HepG2 (cell line): ENCODE measurements at regions not wholly inside any gene's neighbourhood (a gene's known extent, or its start where the extent isn't known, plus 50 kb on each side); places are given as distances from the start of the nearest gene placed in this dataset.
A peak's percentile ranks its signal among the peaks of the same experiment; 100 is the strongest.

Source experiments
- CEBPB ChIP-seq: IDR thresholded peaks from 2 replicates; pipeline ENCODE4 v1.6.1; 2011; ENCODE audit warnings: low read depth, low read length, improper control_type of control experiment, borderline replicate concordance
- CEBPZ ChIP-seq: IDR thresholded peaks from 2 replicates; pipeline ENCODE4 v1.6.1; 2012; ENCODE audit warnings: low read length, improper control_type of control experiment
- GABPA ChIP-seq, 2 experiments: IDR thresholded peaks; 2 replicates each; pipeline ENCODE4 v1.6.1; 2011 to 2016; ENCODE audit warnings: low read depth in 2 of 2, low read length in 1 of 2, missing biosample characterization in 1 of 2, missing genetic modification characterization in 1 of 2
- GATAD1 ChIP-seq: IDR thresholded peaks from 2 replicates; pipeline ENCODE4 v1.6.1; 2016; ENCODE audit warnings: missing genetic modification reagents, missing compliant biosample characterization
- GRHL1 ChIP-seq: sonication (generic); formaldehyde crosslinking; conservative IDR thresholded peaks from 2 replicates; pipeline ENCODE4 v1.8.0; 2022; ENCODE audit warnings: missing genetic modification reagents
- KDM3A ChIP-seq: IDR thresholded peaks from 2 replicates; pipeline ENCODE4 v1.6.1; 2018; ENCODE audit warnings: low read depth, missing compliant biosample characterization
- NFKB2 ChIP-seq: sonication (generic); formaldehyde crosslinking; IDR thresholded peaks from 2 replicates; pipeline ENCODE4 v1.4.0; 2020; ENCODE audit warnings: missing genetic modification reagents, borderline replicate concordance
- PAWR ChIP-seq: sonication (generic); formaldehyde crosslinking; IDR thresholded peaks from 2 replicates; pipeline ENCODE4 v1.4.0; 2020; ENCODE audit warnings: missing genetic modification reagents, mild to moderate bottlenecking, borderline replicate concordance
- TFAP4 ChIP-seq: sonication (generic); IDR thresholded peaks from 2 replicates; pipeline ENCODE4 v1.6.1; 2016; ENCODE audit warnings: low read depth, borderline replicate concordance
- XRCC5 ChIP-seq: fragments of 200-400 bp; formaldehyde crosslinking; optimal IDR thresholded peaks from 2 replicates; pipeline ENCODE3; 2017; ENCODE audit warnings: mild to moderate bottlenecking, low read length
- ZBTB39 ChIP-seq: sonication (generic); formaldehyde crosslinking; IDR thresholded peaks from 2 replicates; pipeline ENCODE4 v1.5.0; 2020; ENCODE audit warnings: missing genetic modification reagents
- ZFX ChIP-seq: sonication (generic); formaldehyde crosslinking; IDR thresholded peaks from 2 replicates; pipeline ENCODE4 v1.4.0; 2020; ENCODE audit warnings: mild to moderate bottlenecking, low read depth, missing genetic modification reagents, moderate library complexity
- ZNF160 ChIP-seq: sonication (generic); formaldehyde crosslinking; IDR thresholded peaks from 2 replicates; pipeline ENCODE4 v1.8.0; 2022; ENCODE audit warnings: mild to moderate bottlenecking, inconsistent platforms, missing genetic modification reagents
- ZNF331 ChIP-seq: sonication (generic); formaldehyde crosslinking; IDR thresholded peaks from 2 replicates; pipeline ENCODE4 v1.4.0; 2020; ENCODE audit warnings: missing genetic modification reagents
- ZNF446 ChIP-seq: sonication (generic); formaldehyde crosslinking; IDR thresholded peaks from 2 replicates; pipeline ENCODE4 v1.5.0; 2020; ENCODE audit warnings: mild to moderate bottlenecking, missing genetic modification reagents
- ZNF558 ChIP-seq: sonication (generic); formaldehyde crosslinking; IDR thresholded peaks from 2 replicates; pipeline ENCODE4 v1.9.0; 2022; ENCODE audit warnings: mild to moderate bottlenecking, missing genetic modification reagents, borderline replicate concordance
- ZNF570 ChIP-seq: sonication (generic); formaldehyde crosslinking; IDR thresholded peaks from 2 replicates; pipeline ENCODE4 v1.4.0; 2020; ENCODE audit warnings: mild to moderate bottlenecking, missing genetic modification reagents, borderline replicate concordance
- ZSCAN20 ChIP-seq: sonication (generic); formaldehyde crosslinking; IDR thresholded peaks from 2 replicates; pipeline ENCODE4 v1.4.0; 2020; ENCODE audit warnings: missing genetic modification reagents, mild to moderate bottlenecking, borderline replicate concordance
- ZSCAN30 ChIP-seq: sonication (generic); formaldehyde crosslinking; IDR thresholded peaks from 2 replicates; pipeline ENCODE4 v1.5.0; 2020; ENCODE audit warnings: mild to moderate bottlenecking, missing genetic modification reagents

- TF ChIP-seq ZNF160 (CRISPR knock-in tag) (no peak), KDM3A (peak; percentile 95), GABPA (IDR thresholded peaks at IDR 0.05; ENCODE audit: low read depth, low read length) (no peak; the same call in none of the 2 replicates), GABPA (CRISPR knock-in tag; IDR thresholded peaks at IDR 0.05; ENCODE audit: low read depth) (peak; percentile 54), ZFX (CRISPR knock-in tag) (peak; percentile 71), ZNF558 (peak; percentile 66; the same call in 1 of the 2 replicates), XRCC5 (peak; percentile 94), ZNF446 (CRISPR knock-in tag) (no peak), ZBTB39 (CRISPR knock-in tag) (peak; percentile 89; the same call in 1 of the 2 replicates), ZSCAN30 (CRISPR knock-in tag) (no peak), CEBPB (no peak), ZNF570 (CRISPR knock-in tag) (no peak), ZSCAN20 (CRISPR knock-in tag) (no peak), ZNF331 (CRISPR knock-in tag) (peak; percentile 80), GRHL1 (CRISPR knock-in tag) (no peak), CEBPZ (no peak), NFKB2 (CRISPR knock-in tag) (peak; percentile 55), GATAD1 (CRISPR knock-in tag) (0 out of 2 replicates have a peak, but pooled peaks have one; percentile 29), TFAP4 (peak; percentile 66; the same call in 1 of the 2 replicates), PAWR (CRISPR knock-in tag) (0 out of 2 replicates have a peak, but pooled peaks have one; percentile 41)
Observed at GRCh38 chr2:8525582-8526402, 156.1 kb upstream of the ID2 start (continued).
